Activated T-cell treated with anti-CD3 and anti-CD28 coated beads, Interleukin-2, amount 50 U/mL, for 72 hours (primary cell): ENCODE measurements at regions not wholly inside any gene's neighbourhood (a gene's known extent, or its start where the extent isn't known, plus 50 kb on each side); places are given as distances from the start of the nearest gene placed in this dataset.
"Not testable (repeated sequence)": the region's sequence is repeated elsewhere in the genome, so short reads cannot be mapped to it uniquely, and the experiment has no call there.

Experiments
- ATAC-seq, 2 donors: fragments of 150-1000 bp; cut with Tn5 transposase; replicated peaks in 1 of 2; 2 replicates each; pipeline ENCODE4 v1.10.0; 2021; ENCODE audit warnings: moderate library complexity in 2 of 2, mild to moderate bottlenecking in 1 of 2
- DNase-seq, 2 donors: peaks; one replicate each; pipeline ENCODE4 v3.0.0; 2021 to 2022; ENCODE audit warnings: mixed read lengths in 1 of 2
- H3K27ac Mint-ChIP-seq: one replicate; pipeline ENCODE4 v1.8.0; 2022; ENCODE audit warnings: mild to moderate bottlenecking, moderate library complexity, mixed read lengths
- H3K27me3 Mint-ChIP-seq: one replicate; pipeline ENCODE4 v1.8.0; 2022; ENCODE audit warnings: low read depth, mixed read lengths
- H3K36me3 Mint-ChIP-seq, 2 donors: one replicate each; pipeline ENCODE4 v1.8.0; 2022; ENCODE audit warnings: mixed read lengths in 2 of 2, mild to moderate bottlenecking in 1 of 2; ENCODE audit not compliant: insufficient read depth in 2 of 2
- H3K4me1 Mint-ChIP-seq: one replicate; pipeline ENCODE4 v1.8.0; 2022; ENCODE audit warnings: low read depth, mixed read lengths
- H3K4me3 Mint-ChIP-seq, 2 donors: one replicate each; pipeline ENCODE4 v1.8.0; 2022; ENCODE audit warnings: mild to moderate bottlenecking in 2 of 2, mixed read lengths in 2 of 2, moderate library complexity in 2 of 2
- H3K9me3 Mint-ChIP-seq, 2 donors: one replicate each; pipeline ENCODE4 v1.8.0; 2022; ENCODE audit warnings: mixed read lengths in 2 of 2

GRCh38 chr16:34743115-34743514 lies 1283.7 kb downstream of the TP53TG3F start:
- Mint-ChIP-seq H3K4me3 (no peak overlapping the region), H3K36me3 (peaks cover 39 to 42% of the 10 kb centered on the region in 2 donors), H3K27ac (no peak overlapping the region), H3K4me1 (no peaks in the 10 kb centered on the region), H3K9me3 (peaks cover 37% of the 10 kb centered on the region in 2 donors), H3K27me3 (no peaks in the 10 kb centered on the region)
- ATAC-seq: no peak
- DNase-seq: no peak

GRCh38 chr16:34758835-34759234 lies 1299.4 kb downstream of the TP53TG3F start:
- Mint-ChIP-seq H3K4me1 (no peaks in the 10 kb centered on the region), H3K27ac (no peak overlapping the region), H3K27me3 (no peaks in the 10 kb centered on the region), H3K36me3 (peaks cover 54 to 78% of the 10 kb centered on the region in 2 donors), H3K9me3 (peaks cover 71 to 77% of the 10 kb centered on the region in 2 donors), H3K4me3 (no peak overlapping the region)
- no peak for DNase-seq
- ATAC-seq: no peak

DNA sequence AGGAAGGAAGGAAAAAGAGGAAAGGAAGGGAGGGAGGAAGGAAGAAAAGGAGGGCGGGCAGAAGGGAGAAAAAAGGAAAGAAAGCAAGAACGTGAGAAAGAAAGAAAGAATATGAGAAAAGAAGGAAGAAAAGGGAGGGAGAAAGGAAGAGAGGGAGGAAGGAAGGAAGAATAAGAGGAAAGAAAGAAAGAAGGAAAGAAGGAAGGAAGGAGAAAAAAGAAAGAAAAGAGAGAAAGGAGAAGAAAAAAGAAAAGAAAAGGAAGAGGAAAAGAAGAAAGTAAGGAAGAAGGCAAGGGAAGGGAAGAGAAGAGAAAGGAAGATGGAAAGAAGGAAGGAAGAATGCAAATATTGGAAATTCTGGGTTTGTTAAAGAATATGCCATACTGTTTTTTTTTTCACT lies 1332.4 kb downstream of the TP53TG3F start:
- ATAC-seq, H3K4me3 Mint-ChIP-seq, H3K27me3 Mint-ChIP-seq, H3K4me1 Mint-ChIP-seq, H3K36me3 Mint-ChIP-seq, DNase-seq, H3K27ac Mint-ChIP-seq: not testable (repeated sequence)
- peaks cover 14% of the 10 kb centered on the region in 2 donors for H3K9me3 Mint-ChIP-seq

GRCh38 chr16:34801875-34802274 lies 1342.5 kb downstream of the TP53TG3F start:
- ATAC-seq (no peak), DNase-seq (no peak)
- Mint-ChIP-seq H3K4me1 (no peaks in the 10 kb centered on the region), H3K27ac (no peak overlapping the region), H3K4me3 (no peak overlapping the region), H3K9me3 (peaks cover 3 to 6% of the 10 kb centered on the region in 2 donors), H3K27me3 (no peaks in the 10 kb centered on the region), H3K36me3 (no peaks in the 10 kb centered on the region)

- Mint-ChIP-seq H3K4me3 (no peak overlapping the region), H3K27ac (no peak overlapping the region), H3K36me3 (no peaks in the 10 kb centered on the region), H3K4me1 (no peaks in the 10 kb centered on the region), H3K9me3 (peaks cover 2 to 6% of the 10 kb centered on the region in 2 donors), H3K27me3 (no peaks in the 10 kb centered on the region)
- ATAC-seq: no peak
- no peak for DNase-seq
These were observed 1343.0 kb downstream of the TP53TG3F start for GRCh38 chr16:34802396-34802795.

GRCh38 chr16:34802848-34803599 lies 1343.6 kb downstream of the TP53TG3F start:
- Mint-ChIP-seq H3K4me3 (no peak overlapping the region), H3K27me3 (no peaks in the 10 kb centered on the region), H3K36me3 (no peaks in the 10 kb centered on the region), H3K4me1 (no peaks in the 10 kb centered on the region), H3K9me3 (peaks cover 2 to 6% of the 10 kb centered on the region in 2 donors), H3K27ac (no peak overlapping the region)
- no peak for DNase-seq
- ATAC-seq: no peak

DNA sequence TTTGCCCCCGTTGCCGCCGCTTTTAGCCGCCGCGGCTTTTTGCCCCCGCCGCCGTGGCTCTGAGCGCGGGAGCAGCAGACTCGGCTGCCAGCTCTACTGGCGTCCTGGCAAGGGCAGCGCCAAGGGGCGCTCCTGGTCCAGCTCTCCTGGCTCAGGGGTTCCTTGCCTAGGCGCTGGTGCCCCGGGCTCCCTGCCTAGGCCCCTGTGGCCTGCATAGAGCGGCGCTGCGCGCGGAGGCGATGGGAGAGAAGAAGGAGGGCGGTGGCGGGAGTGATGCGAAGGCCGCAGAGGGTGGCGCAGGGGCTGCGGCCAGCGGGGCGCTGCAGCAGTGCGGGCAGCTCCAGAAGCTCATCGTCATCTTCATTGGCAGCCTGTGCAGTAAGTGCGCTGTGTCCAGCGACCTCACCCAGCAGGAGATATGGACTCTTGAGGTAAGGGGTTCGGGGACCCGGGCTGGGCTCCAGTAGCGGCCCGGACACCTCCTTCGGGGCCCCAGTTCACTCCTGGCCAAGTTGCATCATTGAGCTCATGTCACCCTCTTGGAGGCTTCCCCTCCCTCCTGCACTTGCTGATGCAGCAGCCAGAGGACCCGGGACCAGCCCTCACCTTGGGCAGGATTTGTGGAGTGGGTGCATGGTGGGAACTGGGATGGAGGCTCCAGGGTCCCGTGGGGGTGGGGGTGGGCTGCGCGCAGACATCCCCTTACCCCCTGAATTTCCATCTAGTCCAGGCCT lies 1344.4 kb downstream of the TP53TG3F start:
- DNase-seq: no peak
- Mint-ChIP-seq H3K36me3 (no peaks in the 10 kb centered on the region), H3K4me3 (no peak overlapping the region), H3K27ac (no peak overlapping the region), H3K4me1 (no peaks in the 10 kb centered on the region), H3K9me3 (peaks cover 0 to 3% of the 10 kb centered on the region in 2 donors), H3K27me3 (no peaks in the 10 kb centered on the region)
- ATAC-seq: no peak

DNA sequence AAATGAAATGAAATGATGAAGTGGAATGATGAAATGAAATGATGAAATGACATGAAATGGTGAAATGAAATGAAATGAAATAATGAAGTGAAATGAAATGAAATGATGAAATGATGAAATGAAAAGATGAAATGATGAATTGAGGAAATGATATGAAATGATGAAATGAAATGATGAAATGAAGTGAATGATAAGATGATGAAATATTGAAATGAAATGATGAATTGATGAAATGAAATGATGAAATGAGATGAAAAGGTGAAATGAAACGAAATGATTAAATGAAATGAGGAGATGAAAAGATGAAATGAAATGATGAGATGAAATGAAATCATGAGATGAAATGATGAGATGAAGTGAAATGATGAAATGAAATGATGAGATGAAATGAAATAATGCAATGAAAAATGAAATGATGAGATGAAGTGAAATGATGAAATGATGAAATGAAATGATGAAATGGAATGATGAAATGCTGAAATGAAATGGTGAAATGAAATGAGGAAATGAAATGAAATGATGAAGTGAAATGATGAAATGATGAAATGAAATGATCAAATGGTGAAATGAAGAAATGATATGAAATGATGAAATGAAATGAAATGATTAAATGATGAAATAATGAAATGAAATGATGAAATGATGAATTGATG lies 1347.7 kb downstream of the TP53TG3F start:
- not testable (repeated sequence) for H3K4me3 Mint-ChIP-seq, H3K27ac Mint-ChIP-seq, H3K9me3 Mint-ChIP-seq, H3K4me1 Mint-ChIP-seq, ATAC-seq, H3K36me3 Mint-ChIP-seq, DNase-seq, H3K27me3 Mint-ChIP-seq

DNA sequence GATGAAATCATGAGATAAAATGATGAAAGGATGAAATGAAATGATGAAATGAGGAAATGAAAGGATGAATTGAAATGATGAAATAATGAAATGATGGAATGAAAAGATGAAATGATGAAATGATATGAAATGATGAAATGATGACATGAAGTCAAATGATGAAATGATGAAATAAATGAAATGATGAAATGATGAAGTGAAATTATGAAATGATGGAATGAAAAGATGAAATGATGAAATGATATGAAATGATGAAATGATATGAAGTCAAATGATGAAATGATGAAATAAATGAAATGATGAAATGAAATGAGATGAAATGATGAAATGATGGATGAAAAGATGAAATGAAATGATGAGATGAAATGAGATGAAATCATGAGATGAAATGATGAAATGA lies 1348.4 kb downstream of the TP53TG3F start:
- not testable (repeated sequence) for H3K9me3 Mint-ChIP-seq, H3K27ac Mint-ChIP-seq, H3K27me3 Mint-ChIP-seq, H3K36me3 Mint-ChIP-seq, H3K4me3 Mint-ChIP-seq, DNase-seq, H3K4me1 Mint-ChIP-seq, ATAC-seq

- H3K9me3 Mint-ChIP-seq, H3K27ac Mint-ChIP-seq, DNase-seq, H3K4me3 Mint-ChIP-seq, ATAC-seq, H3K36me3 Mint-ChIP-seq, H3K27me3 Mint-ChIP-seq, H3K4me1 Mint-ChIP-seq: not testable (repeated sequence)
These were observed 1349.1 kb downstream of the TP53TG3F start for GRCh38 chr16:34808530-34808929.
